ENCODE measurements at regions not wholly inside any gene's neighbourhood (a gene's known extent, or its start where the extent isn't known, plus 50 kb on each side); places are given as distances from the start of the nearest gene placed in this dataset.

- H3K27me3 Mint-ChIP-seq (ENCODE audit: low read depth, unreplicated experiment): no peaks in the 10 kb centered on the region
- H2AFZ ChIP-seq (ENCODE audit: low read depth, low read length): no peak overlapping the region
- no peak for FAIRE-seq
Measured at GRCh38 chr11:104275992-104276391, 112.0 kb upstream of the PDGFD start.

GRCh38 chr11:104260456-104260855 lies 96.5 kb upstream of the PDGFD start:
- Histone ChIP-seq H3K4me2 (ENCODE audit: low read length) (no peak overlapping the region), H4K20me1 (ENCODE audit: insufficient read depth, low read length) (no peaks in the 10 kb centered on the region), H3K9ac (ENCODE audit: low read length) (no peak overlapping the region), H2AFZ (ENCODE audit: low read depth, low read length) (no peak overlapping the region), H3K79me2 (ENCODE audit: insufficient read depth, low read length) (no peaks in the 10 kb centered on the region), H3K36me3 (ENCODE audit: insufficient read depth, low read length) (no peaks in the 10 kb centered on the region), H3K27me3 (ENCODE audit: insufficient read depth, low read length) (no peaks in the 10 kb centered on the region), H3K27ac (ENCODE audit: low read depth, low read length) (no peak overlapping the region), H3K4me1 (ENCODE audit: insufficient read depth, low read length) (no peaks in the 10 kb centered on the region), H3K9me3 (ENCODE audit: insufficient read depth, low read depth, low read length) (no peaks in the 10 kb centered on the region), H3K4me3 (ENCODE audit: insufficient read depth, low read depth, low read length) (no peak overlapping the region)
- Mint-ChIP-seq H3K27me3 (ENCODE audit: low read depth, unreplicated experiment) (no peaks in the 10 kb centered on the region), H3K27ac (ENCODE audit: unreplicated experiment) (no peak overlapping the region), H3K4me1 (ENCODE audit: low read depth, unreplicated experiment) (no peaks in the 10 kb centered on the region), H3K36me3 (ENCODE audit: low read depth, unreplicated experiment) (no peaks in the 10 kb centered on the region), H3K4me3 (ENCODE audit: unreplicated experiment) (no peak overlapping the region), H3K9me3 (ENCODE audit: unreplicated experiment) (no peaks in the 10 kb centered on the region)
- FAIRE-seq (no peak), DNase-seq (ENCODE audit: low read depth) (no peak)
- TF ChIP-seq CTCF (IDR thresholded peaks at IDR 0.05; ENCODE audit: insufficient read depth, low read depth, low read length) (no peak), EZH2 (IDR thresholded peaks at IDR 0.05; ENCODE audit: insufficient read depth, low read length) (no peak)

More at GRCh38 chr11:104275992-104276391, 112.0 kb upstream of the PDGFD start:
- Histone ChIP-seq H3K4me3 (ENCODE audit: insufficient read depth, low read depth, low read length) (no peak overlapping the region), H3K36me3 (ENCODE audit: insufficient read depth, low read length) (no peaks in the 10 kb centered on the region), H3K4me2 (ENCODE audit: low read length) (no peak overlapping the region), H3K9me3 (ENCODE audit: insufficient read depth, low read depth, low read length) (no peaks in the 10 kb centered on the region), H4K20me1 (ENCODE audit: insufficient read depth, low read length) (no peaks in the 10 kb centered on the region), H3K27ac (ENCODE audit: low read depth, low read length) (no peak overlapping the region), H3K79me2 (ENCODE audit: insufficient read depth, low read length) (no peaks in the 10 kb centered on the region), H3K4me1 (ENCODE audit: insufficient read depth, low read length) (no peaks in the 10 kb centered on the region), H3K27me3 (ENCODE audit: insufficient read depth, low read length) (no peaks in the 10 kb centered on the region), H3K9ac (ENCODE audit: low read length) (no peak overlapping the region)
- no peak for DNase-seq (ENCODE audit: low read depth)
- Mint-ChIP-seq H3K4me1 (ENCODE audit: low read depth, unreplicated experiment) (no peaks in the 10 kb centered on the region), H3K36me3 (ENCODE audit: low read depth, unreplicated experiment) (no peaks in the 10 kb centered on the region), H3K4me3 (ENCODE audit: unreplicated experiment) (no peak overlapping the region), H3K27ac (ENCODE audit: unreplicated experiment) (peak overlapping the region; percentile 2), H3K9me3 (ENCODE audit: unreplicated experiment) (no peaks in the 10 kb centered on the region)
- TF ChIP-seq CTCF (IDR thresholded peaks at IDR 0.05; ENCODE audit: insufficient read depth, low read depth, low read length) (no peak), EZH2 (IDR thresholded peaks at IDR 0.05; ENCODE audit: insufficient read depth, low read length) (no peak)

- no peaks in the 10 kb centered on the region for H4K20me1 ChIP-seq (ENCODE audit: insufficient read depth, low read length)
- DNase-seq (ENCODE audit: low read depth): no peak
- TF ChIP-seq CTCF (IDR thresholded peaks at IDR 0.05; ENCODE audit: insufficient read depth, low read depth, low read length) (no peak), EZH2 (IDR thresholded peaks at IDR 0.05; ENCODE audit: insufficient read depth, low read length) (no peak)
- no peak overlapping the region for H3K27ac ChIP-seq (ENCODE audit: low read depth, low read length)
- no peak overlapping the region for H2AFZ ChIP-seq (ENCODE audit: low read depth, low read length)
- no peaks in the 10 kb centered on the region for H3K9me3 ChIP-seq (ENCODE audit: insufficient read depth, low read depth, low read length)
- no peak overlapping the region for H3K4me3 ChIP-seq (ENCODE audit: insufficient read depth, low read depth, low read length)
- H3K36me3 ChIP-seq (ENCODE audit: insufficient read depth, low read length): no peaks in the 10 kb centered on the region
- no peak overlapping the region for H3K27ac Mint-ChIP-seq (ENCODE audit: unreplicated experiment)
- no peaks in the 10 kb centered on the region for H3K79me2 ChIP-seq (ENCODE audit: insufficient read depth, low read length)
- H3K27me3 Mint-ChIP-seq (ENCODE audit: low read depth, unreplicated experiment): no peaks in the 10 kb centered on the region
- H3K27me3 ChIP-seq (ENCODE audit: insufficient read depth, low read length): no peaks in the 10 kb centered on the region
- no peak overlapping the region for H3K9ac ChIP-seq (ENCODE audit: low read length)
- no peaks in the 10 kb centered on the region for H3K9me3 Mint-ChIP-seq (ENCODE audit: unreplicated experiment)
- no peak overlapping the region for H3K4me3 Mint-ChIP-seq (ENCODE audit: unreplicated experiment)
- peaks cover 2% of the 10 kb centered on the region for H3K4me1 Mint-ChIP-seq (ENCODE audit: low read depth, unreplicated experiment)
- FAIRE-seq: no peak
- H3K4me2 ChIP-seq (ENCODE audit: low read length): no peak overlapping the region
- no peaks in the 10 kb centered on the region for H3K4me1 ChIP-seq (ENCODE audit: insufficient read depth, low read length)
- H3K36me3 Mint-ChIP-seq (ENCODE audit: low read depth, unreplicated experiment): no peaks in the 10 kb centered on the region
Measured at GRCh38 chr11:104259121-104259610, 95.2 kb upstream of the PDGFD start.
